AG08395 (cell line): ENCODE measurements at regions not wholly inside any gene's neighbourhood (a gene's known extent, or its start where the extent isn't known, plus 50 kb on each side); places are given as distances from the start of the nearest gene placed in this dataset.

Experiments used
- DNase-seq: peaks from one replicate; pipeline ENCODE4 v3.0.0; 2012; ENCODE audit warnings: mixed read lengths, low spot score

GRCh38 chr21:14869984-14870852 lies 194.6 kb downstream of the NRIP1 start:
- DNase-seq = no peak

- DNase-seq = no peak
These were observed 197.7 kb downstream of the NRIP1 start for GRCh38 chr21:14866859-14867765.

DNA sequence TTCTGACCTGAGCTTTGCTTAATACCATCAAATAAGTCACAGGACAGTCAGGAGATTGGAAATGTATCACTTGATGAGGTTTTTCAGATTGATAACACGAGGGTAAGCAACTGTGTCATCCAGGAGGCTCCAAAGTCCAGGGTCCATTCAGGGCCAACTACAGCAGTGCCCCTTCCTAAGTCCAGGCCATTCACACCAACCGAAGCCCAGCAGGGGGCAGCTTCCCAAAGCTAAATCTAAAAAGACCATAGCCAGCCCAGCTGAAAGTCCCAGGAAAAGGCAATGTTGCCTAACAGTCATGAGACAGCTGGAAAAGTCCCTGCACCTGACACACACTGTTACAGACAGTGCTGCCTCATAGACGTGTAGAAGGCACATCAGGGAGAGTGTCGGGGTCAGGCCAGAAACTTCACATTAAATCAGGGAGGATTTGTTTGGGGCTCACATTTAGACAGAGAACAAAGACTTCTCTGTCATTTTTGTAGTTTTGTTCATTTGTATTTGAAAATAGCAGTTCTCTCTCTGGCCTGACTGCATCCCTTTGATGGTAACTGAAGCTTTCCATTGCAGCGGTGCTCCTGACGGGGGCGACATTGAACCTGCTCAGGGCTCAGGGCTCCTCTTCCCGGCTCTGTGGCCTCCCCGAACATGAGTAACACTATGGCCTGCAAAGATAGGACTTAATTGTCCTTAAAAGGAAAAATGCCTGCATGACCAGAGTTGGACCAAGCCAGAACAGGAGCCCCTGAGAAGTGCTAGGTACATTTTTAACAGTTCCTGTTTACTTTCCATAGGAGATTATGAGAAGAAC lies 200.4 kb downstream of the NRIP1 start:
- peak; percentile 43 for DNase-seq

- DNase-seq = no peak
These were observed 201.0 kb downstream of the NRIP1 start for GRCh38 chr21:14863745-14864210.

GRCh38 chr21:14862794-14863720 lies 201.7 kb downstream of the NRIP1 start:
- no peak for DNase-seq

DNA sequence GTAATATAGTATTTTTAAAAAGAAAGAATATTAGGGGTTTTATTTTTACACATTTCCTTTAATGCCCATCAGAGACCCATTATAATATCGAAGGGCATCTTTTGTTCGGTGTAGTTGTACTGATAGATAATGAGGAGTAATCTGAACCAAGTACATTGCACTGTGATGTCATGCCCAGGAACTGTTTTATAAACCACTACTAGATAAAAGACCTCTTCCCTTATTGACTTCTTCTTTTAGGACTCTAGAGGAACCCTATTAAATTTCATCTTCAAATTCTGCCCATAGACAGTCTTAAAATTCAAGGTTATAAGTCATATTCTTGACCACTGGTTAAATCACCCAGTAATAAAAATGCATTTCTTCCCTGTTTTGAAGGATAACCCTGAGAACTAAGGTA lies 206.5 kb downstream of the NRIP1 start:
- no peak for DNase-seq

- no peak for DNase-seq
These were observed 207.3 kb downstream of the NRIP1 start for GRCh38 chr21:14857529-14857928.

GRCh38 chr21:14850394-14850793 lies 214.4 kb downstream of the NRIP1 start:
- DNase-seq = peak; percentile 26

DNA sequence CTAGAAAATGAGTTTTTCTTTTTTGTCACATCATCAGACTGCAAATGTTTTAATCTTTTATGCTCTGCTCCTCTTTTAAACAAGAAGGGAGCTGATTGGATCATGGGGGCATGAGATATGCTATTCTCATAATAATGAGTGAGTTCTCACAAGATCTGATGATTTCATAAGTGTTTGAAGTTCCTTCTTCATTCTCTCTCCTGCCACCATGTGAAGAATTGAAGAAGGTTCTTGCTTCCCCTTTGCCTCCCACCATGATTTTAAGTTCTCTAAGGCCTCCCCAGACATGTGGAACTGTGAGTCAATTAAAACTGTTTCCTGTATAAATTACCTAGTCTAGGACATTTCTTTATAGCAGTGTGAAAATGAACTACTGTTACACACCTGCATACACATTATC lies 218.2 kb downstream of the NRIP1 start:
- DNase-seq = no peak

- peak; percentile 3 for DNase-seq
These were observed 220.8 kb downstream of the NRIP1 start for GRCh38 chr21:14844001-14844400.

DNA sequence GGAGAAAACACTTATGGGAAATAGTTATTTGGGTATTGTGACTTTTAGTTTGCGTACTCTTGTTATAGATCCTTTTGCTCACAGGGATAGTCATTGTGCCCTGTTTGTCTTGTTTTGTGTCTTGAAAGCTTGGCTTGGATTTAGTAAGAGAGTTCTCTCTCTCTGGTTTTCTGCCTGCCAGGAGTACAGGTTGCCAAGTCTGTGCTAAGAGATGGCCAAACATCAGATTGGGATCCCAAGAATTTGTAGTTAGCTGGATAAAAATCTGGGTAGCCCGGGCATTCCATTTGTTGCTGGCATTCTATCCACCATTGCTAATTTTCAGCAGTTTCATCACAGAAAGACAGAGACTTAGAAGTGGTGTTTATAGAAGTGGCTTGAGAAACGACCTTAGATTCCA lies 222.2 kb downstream of the NRIP1 start:
- peak; percentile 24 for DNase-seq

DNA sequence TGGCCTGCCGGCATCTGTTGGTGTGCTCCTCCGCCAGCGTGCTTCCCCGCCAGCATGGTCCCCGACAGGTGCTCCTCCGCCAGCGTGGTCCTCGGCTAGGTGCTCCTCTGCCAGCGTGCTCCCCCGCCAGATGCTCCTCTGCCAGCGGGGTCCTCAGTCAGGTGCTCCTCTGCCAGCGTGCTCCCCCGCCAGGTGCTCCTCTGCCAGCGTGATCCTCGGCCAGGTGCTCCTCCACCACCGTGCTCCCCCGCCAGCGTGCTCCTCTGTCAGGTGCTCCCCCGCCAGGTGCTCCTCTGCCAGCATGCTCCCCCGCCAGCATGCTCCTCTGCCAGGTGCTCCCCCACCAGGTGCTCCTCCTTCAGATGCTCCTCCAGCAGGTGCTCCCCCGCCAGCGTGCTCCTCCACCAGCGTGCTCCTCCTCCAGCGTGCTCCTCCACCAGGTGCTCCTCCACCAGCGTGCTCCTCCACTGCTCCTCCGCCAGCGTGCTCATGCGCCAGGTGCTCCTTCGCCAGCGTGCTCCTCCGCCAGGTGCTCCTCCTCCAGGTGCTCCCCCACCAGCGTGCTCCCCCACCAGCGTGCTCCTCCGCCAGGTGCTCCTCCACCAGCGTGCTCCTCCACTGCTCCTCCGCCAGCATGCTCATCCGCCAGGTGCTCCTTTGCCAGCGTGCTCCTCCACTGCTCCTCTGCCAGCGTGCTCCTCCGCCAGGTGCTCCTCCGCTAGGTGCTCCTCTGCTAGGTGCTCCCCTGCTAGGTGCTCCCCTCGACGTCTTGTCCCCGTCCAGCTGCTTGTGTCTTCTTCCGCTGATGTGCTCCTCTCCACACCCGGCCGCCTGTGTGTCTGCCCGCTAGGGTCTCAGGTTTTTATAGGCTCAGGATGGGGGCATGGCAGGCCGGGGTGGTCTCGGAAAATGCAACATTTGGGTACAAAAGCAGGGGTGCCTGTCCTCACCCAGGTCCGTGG lies 223.0 kb downstream of the NRIP1 start:
- no peak for DNase-seq

GRCh38 chr21:14838400-14838799 lies 226.4 kb downstream of the NRIP1 start:
- DNase-seq = no peak

DNA sequence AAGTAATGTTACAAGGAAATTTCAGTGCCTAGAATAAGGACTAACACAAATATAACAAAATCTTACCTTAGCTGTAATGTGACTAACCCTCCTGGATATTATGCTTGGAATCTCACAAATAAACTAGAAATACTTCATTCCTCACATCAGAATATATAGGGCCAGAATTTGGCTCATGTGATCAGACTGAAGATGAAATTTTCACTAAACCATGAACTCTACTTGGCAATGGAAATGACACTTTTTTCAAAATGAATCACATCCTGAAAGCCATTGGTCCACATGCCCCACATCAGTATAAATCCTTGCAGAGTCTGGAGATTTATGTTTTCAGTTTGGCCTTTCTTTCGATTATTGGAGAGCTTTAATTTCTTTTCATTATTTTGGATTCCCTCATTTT lies 227.8 kb downstream of the NRIP1 start:
- DNase-seq = peak; percentile 57

DNA sequence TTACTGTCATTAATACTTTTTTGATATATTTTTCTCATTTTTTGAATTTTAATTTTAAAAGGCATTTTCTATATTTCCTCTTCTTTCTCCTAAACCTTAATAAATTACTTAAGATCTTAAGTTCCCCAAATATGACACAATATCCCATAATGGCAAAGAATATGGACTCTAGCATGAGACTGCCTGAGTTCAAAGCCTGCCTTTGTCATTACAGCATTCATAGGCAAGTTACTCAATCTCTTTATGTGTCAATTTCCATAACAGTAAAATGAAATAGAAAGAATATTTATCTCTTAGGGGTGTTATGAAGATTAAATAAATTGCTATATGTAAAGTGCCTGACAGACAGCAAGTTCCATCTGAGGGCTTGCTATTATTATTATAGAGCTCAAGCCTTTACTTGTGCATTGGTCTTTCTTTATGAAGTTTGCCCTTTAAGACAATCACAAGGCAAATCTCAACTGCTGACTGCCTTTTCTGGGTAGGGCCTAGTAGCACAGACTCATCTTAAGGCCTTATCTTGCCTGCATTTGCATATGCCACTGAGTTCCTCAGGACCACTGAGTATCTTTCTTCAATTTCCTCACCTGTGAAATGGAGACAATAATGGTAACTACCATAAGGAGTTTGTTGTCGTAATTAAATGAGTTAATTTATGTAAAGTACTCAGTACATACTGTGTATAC lies 231.0 kb downstream of the NRIP1 start:
- DNase-seq = no peak

DNA sequence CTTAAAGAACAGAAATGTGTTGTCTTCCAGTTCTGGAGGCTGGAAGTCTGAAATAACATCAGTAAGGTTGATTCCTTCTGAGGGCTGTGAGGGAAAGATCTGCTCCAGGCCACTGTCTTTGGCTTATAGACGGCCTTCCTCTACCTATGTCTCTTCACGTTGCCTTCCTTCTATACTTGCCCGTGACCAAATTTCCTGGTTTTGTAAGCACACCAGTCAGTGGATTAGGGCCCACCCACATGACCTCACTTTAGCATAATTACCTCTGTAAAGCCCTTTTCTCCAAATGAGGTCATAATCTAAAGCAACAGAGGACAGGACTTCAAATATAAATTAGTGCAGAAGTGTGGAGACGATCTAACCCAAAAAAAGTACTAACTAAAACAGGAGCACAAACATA lies 231.6 kb downstream of the NRIP1 start:
- no peak for DNase-seq

GRCh38 chr21:14830307-14830706 lies 234.5 kb downstream of the NRIP1 start:
- no peak for DNase-seq

- DNase-seq = no peak
These were observed 235.1 kb downstream of the NRIP1 start for GRCh38 chr21:14829685-14830084.

- no peak for DNase-seq
These were observed 237.3 kb downstream of the NRIP1 start for GRCh38 chr21:14827468-14827867.
